ENCODE measurements at regions not wholly inside any gene's neighbourhood (a gene's known extent, or its start where the extent isn't known, plus 50 kb on each side); places are given as distances from the start of the nearest gene placed in this dataset.

DNA sequence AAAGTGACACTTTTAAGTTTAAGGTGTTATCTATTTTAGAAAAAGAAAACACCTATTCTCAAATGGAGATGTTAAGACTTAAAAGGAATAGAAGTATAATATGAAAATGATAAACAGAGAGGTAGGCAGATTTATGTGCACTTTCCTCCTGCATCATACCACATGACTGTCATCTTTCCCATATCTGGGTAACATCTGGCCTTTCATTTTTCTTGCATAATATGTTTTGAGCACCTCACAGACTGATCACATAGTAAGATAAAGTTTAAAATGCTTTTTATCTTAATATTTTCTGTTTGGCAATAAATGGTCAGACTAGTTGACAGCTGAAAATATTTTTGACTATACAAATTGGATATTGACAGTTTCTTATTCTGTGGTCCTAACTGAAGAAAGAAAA is 1852.1 kb upstream of the PIK3C3 start:
- Histone ChIP-seq H3K79me2 (ENCODE audit: control insufficient read depth, low read length) (no peaks in the 10 kb centered on the region), H3F3A (ENCODE audit: control insufficient read depth, insufficient read depth) (no peaks in the 10 kb centered on the region), H4K20me1 (ENCODE audit: control insufficient read depth, insufficient read depth, low read depth, low read length) (no peaks in the 10 kb centered on the region), H3K9me2 (replicated peaks; ENCODE audit: control insufficient read depth, low read length) (no peaks in the 10 kb centered on the region), H3K4me3 (ENCODE audit: low read length) (no peak overlapping the region), H3K4me2 (ENCODE audit: low read length) (no peak overlapping the region), H3K27me3 (ENCODE audit: control insufficient read depth, low read length) (no peaks in the 10 kb centered on the region), H3K36me3 (ENCODE audit: control insufficient read depth, low read length) (no peaks in the 10 kb centered on the region), H3K9me3 (ENCODE audit: control insufficient read depth, insufficient read depth, low read length) (no peaks in the 10 kb centered on the region), H3K4me1 (ENCODE audit: control insufficient read depth, low read length) (no peaks in the 10 kb centered on the region), H3K27ac (ENCODE audit: low read depth, low read length) (no peak overlapping the region)
- TF ChIP-seq CTCF (IDR thresholded peaks at IDR 0.05; ENCODE audit: low read depth, low read length, poor library complexity, severe bottlenecking) (no peak), EZH2phosphoT487 (IDR thresholded peaks at IDR 0.05; ENCODE audit: borderline replicate concordance, low read length) (no peak)

DNA sequence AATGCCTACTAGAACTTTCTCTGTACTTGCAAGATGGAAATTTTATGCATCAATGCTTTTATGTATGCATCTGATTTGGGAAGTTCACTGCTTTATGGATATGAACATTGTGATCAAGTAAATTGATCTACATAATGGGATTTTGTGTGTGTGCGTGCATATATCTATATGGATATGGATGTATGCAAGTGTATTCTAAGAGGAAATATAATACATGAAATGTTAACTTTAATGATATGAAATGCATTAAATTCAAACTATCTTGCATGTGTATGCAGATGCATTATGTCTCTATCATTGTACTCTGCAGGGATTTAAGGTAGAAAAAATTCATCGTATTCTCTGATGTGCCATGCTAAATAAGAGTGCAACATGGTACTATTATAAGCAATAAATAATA is 1855.4 kb upstream of the PIK3C3 start:
- Histone ChIP-seq H4K20me1 (ENCODE audit: control insufficient read depth, insufficient read depth, low read depth, low read length) (no peaks in the 10 kb centered on the region), H3K4me3 (ENCODE audit: low read length) (no peak overlapping the region), H3K9me2 (replicated peaks; ENCODE audit: control insufficient read depth, low read length) (no peaks in the 10 kb centered on the region), H3K4me1 (ENCODE audit: control insufficient read depth, low read length) (no peaks in the 10 kb centered on the region), H3K27ac (ENCODE audit: low read depth, low read length) (no peak overlapping the region), H3K36me3 (ENCODE audit: control insufficient read depth, low read length) (no peaks in the 10 kb centered on the region), H3F3A (ENCODE audit: control insufficient read depth, insufficient read depth) (no peaks in the 10 kb centered on the region), H3K9me3 (ENCODE audit: control insufficient read depth, insufficient read depth, low read length) (no peaks in the 10 kb centered on the region), H3K27me3 (ENCODE audit: control insufficient read depth, low read length) (no peaks in the 10 kb centered on the region), H3K4me2 (ENCODE audit: low read length) (no peak overlapping the region), H3K79me2 (ENCODE audit: control insufficient read depth, low read length) (no peaks in the 10 kb centered on the region)
- no peak for TF ChIP-seq EZH2phosphoT487 (IDR thresholded peaks at IDR 0.05; ENCODE audit: borderline replicate concordance, low read length)
- TF ChIP-seq CTCF (IDR thresholded peaks at IDR 0.05; ENCODE audit: low read depth, low read length, poor library complexity, severe bottlenecking): no peak

- TF ChIP-seq CTCF (IDR thresholded peaks at IDR 0.05; ENCODE audit: low read depth, low read length, poor library complexity, severe bottlenecking): no peak
- no peak for TF ChIP-seq EZH2phosphoT487 (IDR thresholded peaks at IDR 0.05; ENCODE audit: borderline replicate concordance, low read length)
- no peak overlapping the region for H3K4me3 ChIP-seq (ENCODE audit: low read length)
- H3K4me1 ChIP-seq (ENCODE audit: control insufficient read depth, low read length): no peaks in the 10 kb centered on the region
- no peaks in the 10 kb centered on the region for H3K79me2 ChIP-seq (ENCODE audit: control insufficient read depth, low read length)
- no peak overlapping the region for H3K27ac ChIP-seq (ENCODE audit: low read depth, low read length)
- H3K27me3 ChIP-seq (ENCODE audit: control insufficient read depth, low read length): no peaks in the 10 kb centered on the region
- no peaks in the 10 kb centered on the region for H3K9me3 ChIP-seq (ENCODE audit: control insufficient read depth, insufficient read depth, low read length)
- H4K20me1 ChIP-seq (ENCODE audit: control insufficient read depth, insufficient read depth, low read depth, low read length): no peaks in the 10 kb centered on the region
- H3K9me2 ChIP-seq (replicated peaks; ENCODE audit: control insufficient read depth, low read length): no peaks in the 10 kb centered on the region
- no peak overlapping the region for H3K4me2 ChIP-seq (ENCODE audit: low read length)
- no peaks in the 10 kb centered on the region for H3F3A ChIP-seq (ENCODE audit: control insufficient read depth, insufficient read depth)
- no peaks in the 10 kb centered on the region for H3K36me3 ChIP-seq (ENCODE audit: control insufficient read depth, low read length)
Measured at GRCh38 chr18:40096675-40097074, 1858.4 kb upstream of the PIK3C3 start.

DNA sequence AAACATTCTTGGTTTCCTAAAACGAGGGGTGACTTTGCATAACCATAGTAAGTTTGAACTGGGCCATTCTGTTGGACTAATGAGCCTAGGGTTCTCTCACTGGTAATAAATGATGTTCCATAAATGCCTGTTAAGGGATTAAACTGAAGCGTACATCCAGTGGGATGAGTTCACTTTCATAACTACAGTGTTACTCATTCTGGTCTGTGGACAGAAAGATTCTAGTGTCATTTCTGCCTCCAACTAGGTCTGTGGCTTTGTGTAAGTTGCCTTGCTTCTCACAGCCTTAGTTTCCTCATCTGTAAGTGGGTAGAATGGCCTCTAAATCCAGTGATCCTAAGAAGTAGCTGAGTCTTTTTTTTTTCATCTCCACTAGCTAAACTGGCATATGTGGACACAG is 1860.6 kb upstream of the PIK3C3 start:
- no peak overlapping the region for H3K4me3 ChIP-seq (ENCODE audit: low read length)
- no peak for TF ChIP-seq EZH2phosphoT487 (IDR thresholded peaks at IDR 0.05; ENCODE audit: borderline replicate concordance, low read length)
- no peak for TF ChIP-seq CTCF (IDR thresholded peaks at IDR 0.05; ENCODE audit: low read depth, low read length, poor library complexity, severe bottlenecking)
- no peak overlapping the region for H3K27ac ChIP-seq (ENCODE audit: low read depth, low read length)
- no peaks in the 10 kb centered on the region for H3F3A ChIP-seq (ENCODE audit: control insufficient read depth, insufficient read depth)
- no peaks in the 10 kb centered on the region for H4K20me1 ChIP-seq (ENCODE audit: control insufficient read depth, insufficient read depth, low read depth, low read length)
- no peaks in the 10 kb centered on the region for H3K9me3 ChIP-seq (ENCODE audit: control insufficient read depth, insufficient read depth, low read length)
- no peaks in the 10 kb centered on the region for H3K27me3 ChIP-seq (ENCODE audit: control insufficient read depth, low read length)
- no peaks in the 10 kb centered on the region for H3K9me2 ChIP-seq (replicated peaks; ENCODE audit: control insufficient read depth, low read length)
- no peak overlapping the region for H3K4me2 ChIP-seq (ENCODE audit: low read length)
- H3K36me3 ChIP-seq (ENCODE audit: control insufficient read depth, low read length): no peaks in the 10 kb centered on the region
- no peaks in the 10 kb centered on the region for H3K79me2 ChIP-seq (ENCODE audit: control insufficient read depth, low read length)
- H3K4me1 ChIP-seq (ENCODE audit: control insufficient read depth, low read length): no peaks in the 10 kb centered on the region

Data from DOHH2 (cell line).